ENCODE measurements at regions not wholly inside any gene's neighbourhood (a gene's known extent, or its start where the extent isn't known, plus 50 kb on each side); places are given as distances from the start of the nearest gene placed in this dataset.

- no peak for TF ChIP-seq BCLAF1 (IDR thresholded peaks at IDR 0.05)
- no peak for TF ChIP-seq NBN (conservative IDR thresholded peaks at IDR 0.05)
- no peak for TF ChIP-seq NFYC (CRISPR knock-in tag; IDR thresholded peaks at IDR 0.05)
- TF ChIP-seq TFDP1 (CRISPR knock-in tag; IDR thresholded peaks at IDR 0.05; ENCODE audit: borderline replicate concordance), result no peak
- no peak for TF ChIP-seq CC2D1A (CRISPR knock-in tag; IDR thresholded peaks at IDR 0.05)
- TF ChIP-seq NR2F6 (IDR thresholded peaks at IDR 0.05), result no peak
- TF ChIP-seq NR2F6 (CRISPR knock-in tag; IDR thresholded peaks at IDR 0.05), result no peak
- no peak for TF ChIP-seq ONECUT2 (CRISPR knock-in tag; IDR thresholded peaks at IDR 0.05)
- no peak for TF ChIP-seq HNRNPLL (IDR thresholded peaks at IDR 0.05; ENCODE audit: low read depth, low read length, poor library complexity, severe bottlenecking)
- TF ChIP-seq ZFY (CRISPR knock-in tag; IDR thresholded peaks at IDR 0.05), result no peak
Measured at GRCh38 chr11:104584823-104585222, 313.4 kb downstream of the CASP12 start (continued).

- H3K79me2 ChIP-seq (ENCODE audit: insufficient read depth, low read length), result no peaks in the 10 kb centered on the region
- in situ Hi-C loops (cut with HindIII; ENCODE audit: extremely low pct_ligation_motif_present, low pct_unique_long_range_greater_than_20kb) (no loop called here), intact Hi-C loops (cut with micrococcal nuclease; ENCODE audit: unreplicated experiment) (no loop called here)
- H3K4me1 ChIP-seq (ENCODE audit: insufficient read depth, low read length), result no peaks in the 10 kb centered on the region
- no peak overlapping the region for H3K4me2 ChIP-seq (ENCODE audit: low read depth, low read length)
- no peak overlapping the region for H3K4me3 ChIP-seq (replicated peaks in 1 of 3; ENCODE audit: insufficient read depth in 1 of 3, low read depth in 2 of 3, low read length in 3 of 3)
- H3K9me3 ChIP-seq (ENCODE audit: low read length), result no peaks in the 10 kb centered on the region; the same call in 1 of the 2 replicates
- no peaks in the 10 kb centered on the region for H3K27me3 ChIP-seq (ENCODE audit: control insufficient read depth in 1 of 2, insufficient read depth in 2 of 2, low read length in 2 of 2)
- 17% methylated on average over 10 of the region's 10 CpGs for WGBS (ENCODE audit: low lambda C conversion rate)
- H3K9ac ChIP-seq (ENCODE audit: insufficient read depth, low read depth, low read length), result no peak overlapping the region
- FAIRE-seq, result no peak
- no TSS peak for BruUV-seq (replicated peaks)
- POLR2A ChIA-PET, result no interaction called here
- CTCF ChIA-PET (ENCODE audit: low intra/inter-chr PET ratio, low total read pairs), result no interaction called here
- no peaks in the 10 kb centered on the region for H4K20me1 ChIP-seq (ENCODE audit: insufficient read depth, low read length)
- no peak overlapping the region for H2AFZ ChIP-seq (ENCODE audit: low read length)
- no peak for DNase-seq (ENCODE audit: low spot score)
- no peak overlapping the region for H3K27ac ChIP-seq (ENCODE audit: extremely low read length, insufficient read depth, low read length)
- no peak for ATAC-seq
- H3K36me3 ChIP-seq (replicated peaks in 1 of 2; ENCODE audit: control insufficient read depth in 1 of 2, insufficient read depth in 2 of 2, low read length in 2 of 2), result no peaks in the 10 kb centered on the region
- TF ChIP-seq JUNB (CRISPR knock-in tag; IDR thresholded peaks at IDR 0.05; ENCODE audit: borderline replicate concordance) (no peak), ZNF205 (CRISPR knock-in tag; IDR thresholded peaks at IDR 0.05) (no peak), ZNF790 (CRISPR knock-in tag; IDR thresholded peaks at IDR 0.05; ENCODE audit: borderline replicate concordance) (no peak), KAT2B (IDR thresholded peaks at IDR 0.05; ENCODE audit: borderline replicate concordance, low read depth, low read length) (no peak), ISX (CRISPR knock-in tag; conservative IDR thresholded peaks at IDR 0.05) (no peak), SNAPC2 (CRISPR knock-in tag; IDR thresholded peaks at IDR 0.05) (no peak), KDM5A (IDR thresholded peaks at IDR 0.05; ENCODE audit: borderline replicate concordance, low read length) (no peak), NR2F6 (IDR thresholded peaks at IDR 0.05) (no peak), NR2F6 (CRISPR knock-in tag; IDR thresholded peaks at IDR 0.05) (no peak), RBAK (CRISPR knock-in tag; IDR thresholded peaks at IDR 0.05) (no peak), ZNF17 (CRISPR knock-in tag; IDR thresholded peaks at IDR 0.05) (no peak), MEIS1 (CRISPR knock-in tag; IDR thresholded peaks at IDR 0.05; ENCODE audit: borderline replicate concordance) (no peak), ZNF562 (CRISPR knock-in tag; IDR thresholded peaks at IDR 0.05; ENCODE audit: borderline replicate concordance) (no peak)
Measured at GRCh38 chr11:104583857-104584256, 314.4 kb downstream of the CASP12 start.
